Neural cell (in vitro differentiated cells): ENCODE measurements at regions not wholly inside any gene's neighbourhood (a gene's known extent, or its start where the extent isn't known, plus 50 kb on each side); places are given as distances from the start of the nearest gene placed in this dataset.

ENCODE experiments used
- H2AFZ ChIP-seq: fragments of 200-600, 300-800 bp; sonication (generic), shearing (Covaris generic); 2 replicates; pipeline ENCODE4 v1.6.0; 2014; ENCODE audit warnings: low read depth, mild to moderate bottlenecking, antibody characterized with exemption, low read length, moderate library complexity
- H3F3A ChIP-seq: fragments of 200-600 bp; shearing (Covaris generic); 2 replicates; pipeline ENCODE4 v1.6.1; 2016; ENCODE audit warnings: mild to moderate bottlenecking, moderate library complexity, mixed read lengths, antibody characterized with exemption, low read length; ENCODE audit not compliant: insufficient read depth, poor library complexity, severe bottlenecking
- H3K27ac ChIP-seq: fragments of 200-600, 300-800 bp; sonication (generic), shearing (Covaris generic); 2 replicates; pipeline ENCODE4 v1.5.1; 2014; ENCODE audit warnings: mild to moderate bottlenecking, low read length, moderate library complexity
- H3K27me3 ChIP-seq: fragments of 300-800, 200-600 bp; sonication (generic), shearing (Covaris generic); 2 replicates; pipeline ENCODE4 v1.6.0; 2014; ENCODE audit warnings: mild to moderate bottlenecking, low read depth, low read length, moderate library complexity; ENCODE audit not compliant: insufficient read depth
- H3K36me3 ChIP-seq: fragments of 300-800, 200-600 bp; sonication (generic), shearing (Covaris generic); 2 replicates; pipeline ENCODE4 v1.5.1; 2014; ENCODE audit warnings: mild to moderate bottlenecking, antibody characterized with exemption, low read length, moderate library complexity; ENCODE audit not compliant: insufficient read depth
- H3K4me2 ChIP-seq: fragments of 300-800, 200-600 bp; sonication (generic), shearing (Covaris generic); 2 replicates; pipeline ENCODE4 v1.6.0; 2014; ENCODE audit warnings: mild to moderate bottlenecking, low read length
- H3K4me3 ChIP-seq: fragments of 300-800, 200-600 bp; sonication (generic), shearing (Covaris generic); 2 replicates; pipeline ENCODE4 v1.5.1; 2014; ENCODE audit warnings: mild to moderate bottlenecking, low read length, moderate library complexity
- H3K79me2 ChIP-seq: fragments of 200-600 bp; shearing (Covaris generic); replicated peaks from 2 replicates; pipeline ENCODE4 v1.6.0; 2014; ENCODE audit warnings: mild to moderate bottlenecking, low read length, moderate library complexity; ENCODE audit not compliant: insufficient read depth
- H3K9ac ChIP-seq: fragments of 300-800, 200-600 bp; sonication (generic), shearing (Covaris generic); 2 replicates; pipeline ENCODE4 v1.6.1; 2016; ENCODE audit warnings: mild to moderate bottlenecking, low read length, mixed read lengths
- H3K9me2 ChIP-seq: fragments of 200-600 bp; shearing (Covaris generic); 2 replicates; pipeline ENCODE4 v1.6.1; 2016; ENCODE audit warnings: mild to moderate bottlenecking, low read length, mixed read lengths; ENCODE audit not compliant: insufficient read depth
- H3K9me3 ChIP-seq: fragments of 200-600, 300-800 bp; sonication (generic), shearing (Covaris generic); 2 replicates; pipeline ENCODE4 v1.6.1; 2016; ENCODE audit warnings: mild to moderate bottlenecking, mixed run types, low read length, moderate library complexity, mixed read lengths
- H4K20me1 ChIP-seq: fragments of 200-600 bp; shearing (Covaris generic); 2 replicates; pipeline ENCODE4 v1.6.1; 2016; ENCODE audit warnings: mild to moderate bottlenecking, mixed run types; ENCODE audit not compliant: insufficient read depth
- CTCF ChIP-seq: fragments of 450-650 bp; IDR thresholded peaks from 2 replicates; pipeline ENCODE4 v1.5.1; 2014; ENCODE audit warnings: antibody characterized with exemption, mild to moderate bottlenecking, moderate library complexity; ENCODE audit not compliant: poor library complexity, severe bottlenecking
- EP300 ChIP-seq: fragments of 450-650 bp; conservative IDR thresholded peaks from 2 replicates; pipeline ENCODE4 v1.6.1; 2014; ENCODE audit warnings: antibody characterized with exemption, mild to moderate bottlenecking, moderate library complexity; ENCODE audit not compliant: poor library complexity, severe bottlenecking
- EZH2 ChIP-seq: fragments of 200-600, 300-800 bp; shearing (Covaris generic), sonication (generic); IDR thresholded peaks from 2 replicates; pipeline ENCODE4 v1.6.1; 2014; ENCODE audit warnings: antibody characterized with exemption, low read length, borderline replicate concordance, mild to moderate bottlenecking; ENCODE audit not compliant: insufficient read depth, poor library complexity, severe bottlenecking
- MXI1 ChIP-seq: fragments of 450-650 bp; conservative IDR thresholded peaks from 2 replicates; pipeline ENCODE4 v1.6.1; 2014; ENCODE audit warnings: antibody characterized with exemption, mild to moderate bottlenecking; ENCODE audit not compliant: poor library complexity, severe bottlenecking
- POLR2AphosphoS5 ChIP-seq: IDR thresholded peaks from 2 replicates; pipeline ENCODE4 v1.6.1; 2012
- RAD21 ChIP-seq: fragments of 450-650 bp; conservative IDR thresholded peaks from 2 replicates; pipeline ENCODE4 v1.6.1; 2014; ENCODE audit warnings: antibody characterized with exemption, mild to moderate bottlenecking, moderate library complexity
- REST ChIP-seq: IDR thresholded peaks from 2 replicates; pipeline ENCODE4 v1.6.1; 2012; ENCODE audit warnings: borderline replicate concordance
- SMC3 ChIP-seq: fragments of 450-650 bp; conservative IDR thresholded peaks from 2 replicates; pipeline ENCODE4 v1.6.1; 2014; ENCODE audit warnings: antibody characterized with exemption, mild to moderate bottlenecking, moderate library complexity; ENCODE audit not compliant: poor library complexity
- TAF1 ChIP-seq: IDR thresholded peaks from 2 replicates; pipeline ENCODE4 v1.6.1; 2012; ENCODE audit warnings: low read depth

GRCh38 chr6:16001158-16001557 lies 127.7 kb upstream of the MYLIP start:
- Histone ChIP-seq H3K9me3 (no peaks in the 10 kb centered on the region), H3K79me2 (no peaks in the 10 kb centered on the region), H3K9me2 (no peaks in the 10 kb centered on the region), H3K27ac (no peak overlapping the region), H3K9ac (no peak overlapping the region), H3F3A (no peaks in the 10 kb centered on the region), H4K20me1 (no peaks in the 10 kb centered on the region), H3K4me2 (no peak overlapping the region), H2AFZ (no peak overlapping the region), H3K4me3 (no peak overlapping the region), H3K36me3 (no peaks in the 10 kb centered on the region), H3K27me3 (no peaks in the 10 kb centered on the region)
- TF ChIP-seq SMC3 (no peak), CTCF (no peak), POLR2AphosphoS5 (no peak), RAD21 (no peak), MXI1 (no peak), TAF1 (no peak), EP300 (no peak), EZH2 (no peak), REST (no peak)

- no peak for TF ChIP-seq EP300
- no peak for TF ChIP-seq EZH2
- no peak for TF ChIP-seq CTCF
- no peak for TF ChIP-seq POLR2AphosphoS5
- TF ChIP-seq RAD21: no peak
- TF ChIP-seq MXI1: no peak
- TF ChIP-seq SMC3: no peak
- no peak for TF ChIP-seq TAF1
- TF ChIP-seq REST: no peak
- H2AFZ ChIP-seq: no peak overlapping the region
Observed at GRCh38 chr6:15999201-15999600, 129.7 kb upstream of the MYLIP start.

More at GRCh38 chr6:15999201-15999600, 129.7 kb upstream of the MYLIP start:
- no peaks in the 10 kb centered on the region for H4K20me1 ChIP-seq
- H3K4me2 ChIP-seq: no peak overlapping the region
- H3K9me2 ChIP-seq: no peaks in the 10 kb centered on the region
- no peaks in the 10 kb centered on the region for H3K79me2 ChIP-seq
- H3K9me3 ChIP-seq: no peaks in the 10 kb centered on the region
- no peak overlapping the region for H3K9ac ChIP-seq
- H3K27ac ChIP-seq: no peak overlapping the region
- H3K27me3 ChIP-seq: no peaks in the 10 kb centered on the region
- H3K36me3 ChIP-seq: no peaks in the 10 kb centered on the region
- no peak overlapping the region for H3K4me3 ChIP-seq
- H3F3A ChIP-seq: no peaks in the 10 kb centered on the region
